ENCODE measurements at regions not wholly inside any gene's neighbourhood (a gene's known extent, or its start where the extent isn't known, plus 50 kb on each side); places are given as distances from the start of the nearest gene placed in this dataset.

DNA sequence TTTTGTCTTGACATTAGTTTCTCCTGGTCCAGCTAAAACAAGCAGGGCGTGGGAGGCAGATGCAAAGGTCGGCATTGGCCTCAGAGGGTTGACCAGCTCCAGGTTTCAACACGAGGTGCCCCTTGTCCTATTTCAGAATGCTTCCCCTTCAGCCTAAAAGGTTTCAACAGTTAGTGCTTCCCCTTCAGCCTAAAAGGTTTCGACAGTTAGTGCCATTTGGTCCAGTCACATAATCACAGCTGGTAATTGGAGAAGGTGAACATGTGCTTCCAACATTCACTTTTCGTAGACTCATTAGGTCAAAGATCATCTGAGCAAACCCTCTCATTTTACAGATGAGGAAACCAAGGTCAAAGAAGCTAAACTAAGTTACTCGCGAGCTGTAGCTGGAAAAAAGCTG is 270.3 kb upstream of the MAP3K1 start:
- no peak for DNase-seq (ENCODE audit: low spot score)

DNA sequence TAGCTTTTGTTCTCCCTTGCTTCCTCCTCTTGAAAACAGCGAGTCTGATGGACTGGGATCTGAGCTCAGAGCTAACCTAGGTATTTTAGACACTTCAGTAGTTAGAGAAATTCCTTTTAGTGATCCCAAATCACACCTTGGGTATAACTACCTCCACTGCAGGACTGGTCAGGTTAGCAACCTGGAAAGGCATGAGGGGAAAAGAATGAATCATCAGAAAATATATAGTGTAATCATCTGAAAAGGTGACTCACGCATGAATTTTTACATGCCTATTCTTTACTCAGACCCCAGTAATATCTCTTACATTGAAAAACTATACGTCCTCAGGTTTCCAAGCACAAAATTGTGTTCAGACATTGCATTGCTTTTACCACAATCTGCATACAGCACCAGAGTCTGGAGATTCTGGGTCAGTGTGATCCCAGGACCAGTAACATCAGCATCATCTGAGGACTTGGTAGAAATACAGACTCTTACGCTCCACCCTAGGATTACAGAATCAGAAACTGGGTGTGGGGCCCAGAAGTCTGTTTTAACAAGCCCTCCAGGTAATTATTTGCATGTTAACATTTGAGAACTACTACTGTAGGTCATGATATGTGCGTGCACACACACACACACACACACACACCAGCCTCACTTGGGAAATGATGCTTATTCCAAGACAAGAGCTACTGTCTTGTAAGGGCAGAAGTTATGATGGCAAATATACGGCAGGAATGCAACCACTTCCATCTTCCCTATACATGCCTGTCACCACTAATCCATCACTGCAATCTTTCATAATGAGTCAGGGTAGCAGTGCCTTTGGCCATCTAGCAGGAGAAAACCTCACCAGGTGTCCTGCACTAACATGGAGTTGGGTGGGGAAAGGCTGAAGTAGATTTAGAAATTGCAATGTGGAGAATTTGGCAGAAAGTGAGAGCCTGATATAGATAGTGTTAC is 271.6 kb upstream of the MAP3K1 start:
- no peak for DNase-seq (ENCODE audit: low spot score)

DNA sequence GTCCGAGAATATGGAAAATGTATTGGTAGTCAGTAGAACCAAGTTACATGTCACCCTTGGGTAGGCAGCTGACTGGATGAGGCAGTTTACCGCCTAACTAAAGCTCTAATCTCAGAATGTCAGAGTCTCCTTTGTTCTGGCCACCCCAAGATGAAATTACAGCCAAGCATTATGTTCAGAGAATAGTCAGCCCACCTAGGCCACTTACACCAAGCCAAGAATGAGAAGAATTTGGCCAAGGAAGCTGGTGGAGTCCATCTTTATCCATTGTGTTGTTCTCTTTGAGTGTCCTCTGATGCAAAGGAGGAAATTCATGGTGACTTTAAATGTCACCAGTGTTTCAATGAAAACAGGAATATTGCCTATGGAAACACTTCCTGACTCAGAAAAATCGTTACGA is 275.1 kb upstream of the MAP3K1 start:
- no peak for DNase-seq (ENCODE audit: low spot score)

DNA sequence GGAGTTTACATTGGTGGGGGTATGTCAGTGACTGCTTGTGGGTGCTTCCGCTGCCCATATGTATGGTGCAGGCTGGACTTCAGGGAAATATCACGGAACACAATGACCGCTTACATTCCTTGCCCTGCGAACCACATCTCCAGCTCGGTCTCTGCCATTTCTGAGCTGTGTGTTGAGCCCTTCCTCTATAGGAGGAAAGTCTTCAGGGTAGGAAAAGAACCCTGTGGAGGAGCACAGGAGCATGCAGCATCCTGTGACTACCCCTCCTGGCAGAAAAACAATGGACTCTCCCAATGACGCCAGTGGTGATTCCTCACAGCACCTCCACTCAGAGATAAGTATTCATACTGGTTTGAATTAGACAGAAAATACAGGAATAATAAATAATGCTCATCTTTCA is 276.8 kb upstream of the MAP3K1 start:
- DNase-seq (ENCODE audit: low spot score) = no peak

DNA sequence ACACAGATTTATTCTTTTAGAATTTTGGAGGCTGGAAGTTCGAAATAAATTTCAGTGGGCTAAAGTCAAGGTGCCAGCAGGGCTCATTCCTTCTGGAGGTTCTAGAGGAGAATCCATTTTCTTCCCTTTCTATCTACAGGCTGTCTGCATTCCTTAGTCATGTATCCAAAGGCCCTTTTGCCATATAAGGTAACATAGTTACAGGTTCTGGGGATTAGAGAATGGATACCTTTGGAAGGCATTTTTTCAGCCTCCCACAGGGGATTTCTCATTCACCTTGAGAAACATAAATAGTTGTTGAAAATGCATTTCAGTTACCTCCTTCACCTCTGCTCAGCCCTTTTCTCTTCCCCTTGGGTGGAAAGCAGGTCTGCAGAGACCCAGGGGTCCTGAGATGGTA is 280.0 kb upstream of the MAP3K1 start:
- DNase-seq (ENCODE audit: low spot score) = no peak

DNA sequence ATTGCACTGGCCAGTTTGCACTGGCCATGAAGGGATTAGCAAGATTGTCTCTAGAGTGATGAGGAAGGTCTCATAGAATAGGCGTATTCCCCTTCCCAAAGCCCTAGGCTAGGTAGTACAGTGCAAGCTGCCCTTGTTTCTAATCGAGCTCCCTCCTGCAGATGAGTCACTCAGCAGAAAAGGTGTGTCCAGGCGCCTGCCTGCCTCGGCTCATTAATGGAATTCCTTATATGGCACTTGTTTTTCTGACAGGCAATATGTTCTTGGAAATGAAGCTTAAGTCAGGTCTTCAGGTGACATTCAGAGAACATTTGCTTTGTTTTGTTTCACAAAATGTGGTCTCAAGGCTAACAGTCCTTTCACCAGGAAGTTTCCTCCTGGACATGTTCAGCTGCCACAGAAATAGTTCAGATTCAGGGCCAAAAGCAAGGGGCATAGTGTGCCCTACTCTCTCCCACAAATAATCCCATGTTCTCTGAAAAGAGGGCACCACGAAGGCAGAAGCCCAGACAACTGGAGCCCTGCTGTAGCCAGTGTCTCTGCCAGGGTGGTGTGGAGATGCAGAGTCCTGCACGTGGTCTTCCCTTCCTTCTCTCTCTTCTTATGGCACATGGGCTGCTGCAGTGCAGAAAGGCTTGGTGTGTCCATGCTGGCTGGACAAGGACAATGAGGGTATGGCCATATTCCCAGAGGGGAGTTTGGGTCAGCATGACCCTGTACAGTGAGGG is 281.1 kb upstream of the MAP3K1 start:
- no peak for DNase-seq (ENCODE audit: low spot score)

DNA sequence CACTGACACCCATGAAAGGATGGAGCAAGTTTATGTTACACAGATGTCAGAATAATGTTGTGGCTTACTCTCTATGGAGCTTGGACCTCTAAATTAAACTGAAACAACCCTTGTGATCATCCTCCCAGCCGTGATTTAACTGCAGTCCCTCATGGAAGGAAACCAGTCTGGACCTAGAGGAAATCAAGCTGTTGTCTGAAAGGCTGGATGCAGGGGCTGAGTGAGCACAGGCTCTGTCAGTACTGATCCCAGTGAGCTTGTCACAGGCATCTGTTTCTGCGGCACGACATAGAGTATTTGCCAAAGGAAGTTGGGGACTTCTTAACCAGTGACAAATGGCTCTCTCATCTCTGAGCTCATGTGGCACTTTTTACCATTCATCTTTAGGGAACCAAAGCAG is 282.9 kb upstream of the MAP3K1 start:
- DNase-seq (ENCODE audit: low spot score) = no peak

DNA sequence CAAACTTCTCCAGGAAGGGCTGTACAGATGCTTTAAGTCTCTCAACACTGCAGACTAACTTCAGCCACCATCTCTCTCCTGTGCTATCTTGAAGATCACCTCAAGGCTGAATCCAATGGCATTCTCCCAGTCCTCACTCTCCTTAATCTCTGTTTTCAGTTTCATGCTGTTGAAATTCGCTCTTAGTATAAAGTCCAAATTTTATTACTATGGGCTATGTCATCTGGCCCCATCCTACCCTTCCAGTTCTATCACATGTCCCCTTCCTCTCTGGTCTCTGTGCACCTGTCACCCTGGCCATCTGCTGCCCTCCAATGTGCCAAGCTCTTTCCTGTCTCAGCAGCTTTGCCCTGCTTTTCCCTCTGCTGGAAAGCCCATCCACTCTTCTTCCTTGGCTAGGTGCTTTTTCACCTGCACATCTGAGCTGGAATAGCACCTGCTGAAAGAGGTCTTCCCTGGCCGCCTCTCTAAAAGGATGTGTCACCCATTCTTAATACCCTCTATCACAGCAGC is 284.7 kb upstream of the MAP3K1 start:
- no peak for DNase-seq (ENCODE audit: low spot score)

DNA sequence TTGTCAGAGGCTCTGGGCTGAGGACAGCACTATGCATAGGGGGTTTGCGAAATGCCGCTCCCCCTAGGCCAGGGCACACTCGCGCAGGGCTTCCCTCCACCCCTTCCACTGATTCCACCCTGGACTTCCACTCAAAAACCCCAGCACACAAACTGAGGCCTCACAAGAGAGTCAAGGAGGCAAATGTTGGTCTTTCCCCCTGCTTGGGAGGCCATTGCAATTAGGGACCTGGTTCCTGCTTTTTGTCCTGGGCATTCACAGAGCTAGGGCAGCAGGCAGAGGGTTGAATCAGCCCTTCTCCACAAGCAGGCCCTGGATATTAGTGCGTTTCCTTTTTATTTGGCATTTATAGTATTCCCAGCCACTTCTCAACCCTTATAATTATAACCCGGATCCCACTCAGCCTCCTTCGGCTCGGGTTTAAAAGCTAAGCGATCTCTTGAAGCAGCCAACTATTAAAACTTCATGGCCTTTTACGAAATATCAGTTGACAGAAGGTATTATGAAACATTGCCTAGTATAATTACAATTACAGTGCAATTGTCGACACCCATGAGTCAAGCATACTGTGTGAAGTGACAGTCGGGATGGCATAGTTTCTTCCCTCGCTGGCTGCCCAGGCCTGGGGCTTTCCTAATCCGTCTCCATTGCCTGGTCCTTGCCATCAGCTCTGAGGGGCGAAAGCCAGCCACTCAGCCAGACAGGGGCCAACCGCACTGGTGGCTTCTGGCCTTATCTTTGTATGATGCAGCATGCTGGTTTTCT is 285.5 kb upstream of the MAP3K1 start:
- no peak for DNase-seq (ENCODE audit: low spot score)

DNA sequence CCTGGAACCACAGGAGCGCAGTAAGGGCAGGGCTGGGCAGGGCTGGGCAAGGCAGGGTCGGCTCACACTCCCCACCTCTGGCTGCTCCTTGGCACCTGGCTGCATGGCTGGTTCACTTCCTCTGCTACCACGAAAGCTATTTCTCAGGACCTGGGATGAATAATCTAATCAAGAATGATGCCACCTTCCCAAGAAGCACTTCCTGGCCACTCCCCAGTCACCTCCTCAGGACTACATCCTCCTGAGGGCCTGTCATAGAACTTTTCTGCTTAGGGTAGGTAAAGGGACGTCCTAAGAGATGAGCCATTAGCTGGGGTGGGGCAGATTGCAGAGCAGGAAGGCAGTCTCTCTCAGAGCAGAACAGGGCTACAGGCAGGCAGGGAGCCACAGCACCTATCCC is 288.2 kb upstream of the MAP3K1 start:
- DNase-seq (ENCODE audit: low spot score) = no peak

DNA sequence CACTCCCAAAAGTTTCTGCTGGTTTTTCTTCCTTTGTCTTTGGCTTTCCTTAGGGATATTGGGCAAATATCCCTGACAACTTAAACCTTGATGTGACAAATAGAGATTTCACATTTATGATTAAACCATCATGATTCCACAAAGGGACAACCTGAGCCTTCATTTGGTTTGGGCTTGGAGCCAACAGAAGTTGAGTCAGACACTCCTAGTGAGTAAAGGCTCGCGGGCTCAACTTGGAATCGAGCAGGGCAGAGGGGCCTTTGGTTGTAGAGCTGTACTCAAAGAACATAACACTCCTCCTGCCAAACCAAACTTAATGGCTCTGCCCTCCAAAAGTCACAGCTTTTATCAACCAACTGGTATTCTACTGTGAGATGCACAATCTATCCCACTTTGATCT is 290.2 kb upstream of the MAP3K1 start:
- DNase-seq (ENCODE audit: low spot score) = no peak

DNA sequence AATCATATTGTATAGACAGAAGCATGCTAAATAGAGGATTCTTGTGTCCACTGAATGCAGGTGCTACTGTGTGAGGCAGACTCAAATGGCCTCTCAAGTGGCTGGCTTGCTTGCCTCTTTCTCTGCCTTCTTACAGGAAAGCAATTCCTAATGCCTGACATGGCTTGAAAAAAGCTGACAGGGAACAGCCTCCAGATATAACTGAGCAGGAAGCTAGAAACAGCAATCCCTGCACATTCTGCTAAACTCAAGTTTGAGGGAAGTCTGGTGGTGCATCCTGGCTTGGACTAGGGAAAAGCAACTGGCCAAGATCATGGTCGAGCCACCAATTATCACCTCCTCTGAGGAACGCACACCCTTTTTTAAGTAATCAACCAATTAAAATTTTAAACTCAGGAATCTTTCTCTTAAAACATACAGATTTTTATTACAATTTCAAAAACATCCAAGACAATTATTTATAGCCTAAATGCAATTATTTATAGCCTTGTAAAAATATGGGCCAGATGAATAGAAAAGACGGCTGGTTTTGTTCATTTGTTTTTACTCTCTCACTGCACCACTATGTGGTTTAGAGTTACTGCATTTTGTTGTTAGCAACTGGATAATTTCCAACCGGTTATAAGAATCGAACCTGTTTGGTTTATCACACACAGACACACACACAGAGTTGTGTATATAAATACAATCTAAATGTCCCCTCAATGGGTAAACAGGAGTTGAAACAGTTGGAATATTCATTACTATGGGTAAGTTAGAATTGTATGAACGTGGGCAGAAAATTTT is 290.9 kb upstream of the ANKRD55 start:
- no peak for DNase-seq (ENCODE audit: low spot score)

DNA sequence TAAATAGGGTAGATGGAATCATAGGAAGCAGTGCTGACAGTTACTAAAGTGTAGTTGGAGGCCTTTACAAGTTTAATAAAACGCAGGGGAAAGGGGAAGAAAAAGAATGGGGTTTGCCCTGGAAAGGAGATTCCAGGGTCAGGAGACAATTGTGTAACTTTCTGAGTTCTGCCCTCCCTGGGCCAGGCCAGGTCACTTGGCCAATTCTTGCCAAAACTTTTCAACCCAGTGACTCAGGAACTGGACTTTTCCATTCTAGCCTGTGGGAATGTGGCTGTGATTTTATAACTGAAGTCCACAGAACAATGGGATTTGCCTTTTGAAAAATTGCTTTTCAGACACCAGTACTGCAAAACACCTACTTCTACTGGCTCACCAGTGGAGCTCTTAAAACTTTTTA is 289.8 kb upstream of the ANKRD55 start:
- DNase-seq (ENCODE audit: low spot score) = no peak

DNA sequence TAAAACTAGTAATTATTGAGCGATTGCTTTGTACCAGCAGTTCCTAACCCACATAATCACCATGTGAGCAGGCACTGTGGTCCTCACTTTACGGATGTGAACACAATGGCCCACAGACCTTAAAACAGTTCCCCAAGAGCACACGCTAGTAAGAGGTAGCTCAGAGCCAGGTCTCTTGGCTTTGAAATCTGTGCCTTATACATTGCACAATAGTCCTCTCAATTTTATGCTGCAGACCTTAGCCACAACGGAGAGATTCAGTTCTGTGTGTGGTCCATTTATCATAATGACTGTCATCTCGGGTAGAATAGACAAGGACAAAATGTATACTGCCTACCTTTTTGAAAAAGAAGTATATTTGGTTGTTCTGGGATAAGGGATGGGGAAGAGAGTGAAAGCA is 289.0 kb upstream of the ANKRD55 start:
- DNase-seq (ENCODE audit: low spot score) = no peak

DNA sequence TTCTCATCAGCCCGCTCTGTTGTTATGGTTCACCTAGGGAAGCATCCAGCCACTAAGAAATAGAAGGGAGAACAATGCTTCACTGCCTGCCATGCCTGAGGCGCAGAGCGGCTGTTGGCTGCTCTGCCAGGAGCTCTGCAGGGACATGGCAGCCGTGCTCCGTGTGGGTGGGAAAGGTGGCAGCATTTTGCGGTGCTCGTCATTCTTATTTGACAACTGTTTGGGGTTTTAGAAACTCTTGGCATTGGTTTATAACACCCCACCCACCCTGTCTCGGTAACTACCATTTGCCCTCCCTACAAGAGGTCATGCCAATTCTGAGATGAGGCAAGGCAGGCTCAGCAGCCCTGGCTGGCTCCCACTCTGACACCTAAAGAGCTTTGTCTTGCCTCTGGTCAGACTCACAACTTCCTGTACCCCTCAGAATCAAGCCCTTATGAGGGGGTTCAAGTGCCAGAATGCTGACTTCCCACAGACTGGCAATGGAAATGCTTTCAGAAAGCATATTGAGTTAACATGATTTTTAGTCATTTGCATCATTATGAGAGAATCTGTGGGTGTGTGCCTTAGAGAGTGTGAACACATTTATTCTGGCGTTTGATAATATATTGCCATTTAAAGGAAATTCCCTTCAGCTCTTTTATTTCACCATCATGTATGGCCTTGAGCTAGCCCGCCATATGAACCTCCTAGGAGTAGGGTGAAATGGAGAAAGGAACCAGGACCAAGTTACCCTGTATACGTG is 288.0 kb upstream of the ANKRD55 start:
- no peak for DNase-seq (ENCODE audit: low spot score)

DNA sequence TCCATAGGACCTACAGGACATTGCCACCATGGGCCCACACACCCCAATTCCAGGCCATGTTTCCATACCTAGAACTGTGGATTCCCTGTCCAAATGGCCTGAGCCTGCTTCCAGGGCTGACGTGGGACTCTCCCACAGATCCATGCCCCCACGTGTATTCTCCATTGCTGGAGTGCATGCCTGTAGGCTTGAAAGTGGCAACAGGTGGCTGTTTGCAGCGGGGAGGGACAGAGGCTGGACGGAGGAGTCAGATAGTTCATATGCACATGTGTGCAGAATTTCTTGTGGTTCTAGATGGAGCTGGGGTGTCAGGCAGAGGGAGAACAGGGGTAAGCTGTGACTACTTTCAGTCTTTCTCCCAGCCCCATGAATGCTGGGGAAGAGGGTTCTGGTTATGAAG is 285.7 kb upstream of the ANKRD55 start:
- DNase-seq (ENCODE audit: low spot score) = no peak

DNA sequence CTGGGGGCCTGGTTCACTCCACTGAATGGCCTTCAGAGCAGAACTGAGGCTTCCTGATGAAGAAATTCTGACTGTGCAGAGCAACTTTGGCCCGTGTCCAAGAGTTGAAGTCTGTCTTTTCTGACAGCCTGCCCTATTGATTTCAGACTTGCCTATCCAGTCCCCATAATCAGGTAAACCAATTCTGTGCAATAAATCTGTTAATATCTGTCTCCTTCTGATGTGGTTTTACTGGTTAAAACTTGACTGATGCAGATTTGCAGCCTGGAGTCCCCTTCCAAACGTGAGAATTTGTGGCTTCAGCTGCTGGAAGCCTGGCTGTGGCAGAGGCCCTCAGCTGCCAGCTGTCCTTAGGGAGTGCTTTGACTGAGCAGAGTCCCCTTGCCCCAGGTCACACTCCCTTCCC is 283.9 kb upstream of the ANKRD55 start:
- DNase-seq (ENCODE audit: low spot score) = peak; percentile 22

DNA sequence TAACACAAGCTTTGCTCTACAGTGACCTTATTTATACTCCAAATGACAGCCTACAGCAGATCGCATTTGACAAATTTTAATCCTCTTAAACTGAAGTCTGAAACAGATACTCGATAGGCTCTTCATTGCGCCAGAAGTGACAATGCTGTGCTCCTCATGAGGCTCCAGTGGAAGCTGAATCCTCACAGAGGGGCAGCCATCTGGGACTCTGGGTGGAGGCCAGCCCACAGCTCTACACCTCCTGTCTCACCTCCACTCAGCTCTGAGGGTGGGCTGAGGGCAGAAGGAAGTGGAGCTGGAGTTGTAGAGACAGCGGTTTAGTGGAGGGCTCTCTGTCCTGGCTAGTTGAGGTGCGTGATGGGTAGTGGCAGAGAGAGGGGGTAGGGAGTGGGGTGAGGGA is 283.3 kb upstream of the ANKRD55 start:
- no peak for DNase-seq (ENCODE audit: low spot score)

DNA sequence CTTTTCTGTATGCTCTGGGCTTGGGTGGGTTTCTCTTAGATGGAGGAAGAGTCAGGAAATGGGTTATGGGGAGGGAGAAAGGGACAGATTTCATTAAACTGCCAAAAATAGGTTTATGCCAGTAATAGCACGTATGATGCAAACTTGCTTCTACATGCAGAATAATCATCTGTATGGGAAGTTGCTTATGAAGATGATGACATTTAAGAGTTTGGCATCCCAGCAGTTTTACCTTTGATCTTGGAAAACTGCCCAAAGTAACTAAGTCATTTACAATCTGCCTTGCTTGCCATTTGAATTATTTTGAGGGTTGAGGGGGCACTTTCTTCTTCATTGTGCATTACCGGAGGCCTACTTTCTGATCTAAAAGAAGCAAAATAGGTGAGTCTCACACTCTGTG is 282.9 kb upstream of the ANKRD55 start:
- no peak for DNase-seq (ENCODE audit: low spot score)

DNA sequence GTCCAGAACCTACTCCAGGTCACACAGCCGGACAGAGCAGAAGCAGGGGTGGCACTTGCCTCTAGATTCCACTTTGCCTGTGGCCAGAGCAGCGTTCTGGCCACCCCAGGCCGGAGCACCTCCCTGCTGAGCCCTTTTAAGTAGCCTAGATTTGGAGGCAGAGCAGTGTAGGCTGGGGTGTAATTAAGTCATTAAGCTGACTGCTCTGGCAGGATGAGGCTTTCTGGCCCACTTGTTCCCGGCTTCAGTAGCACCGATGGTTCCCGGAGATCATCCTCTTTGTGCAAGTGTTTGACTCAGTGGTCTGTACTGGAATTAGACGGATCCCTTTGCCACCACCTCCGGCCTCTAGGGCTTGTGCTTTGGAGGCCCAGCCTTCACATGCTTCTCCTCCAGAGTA is 281.9 kb upstream of the ANKRD55 start:
- no peak for DNase-seq (ENCODE audit: low spot score)

DNA sequence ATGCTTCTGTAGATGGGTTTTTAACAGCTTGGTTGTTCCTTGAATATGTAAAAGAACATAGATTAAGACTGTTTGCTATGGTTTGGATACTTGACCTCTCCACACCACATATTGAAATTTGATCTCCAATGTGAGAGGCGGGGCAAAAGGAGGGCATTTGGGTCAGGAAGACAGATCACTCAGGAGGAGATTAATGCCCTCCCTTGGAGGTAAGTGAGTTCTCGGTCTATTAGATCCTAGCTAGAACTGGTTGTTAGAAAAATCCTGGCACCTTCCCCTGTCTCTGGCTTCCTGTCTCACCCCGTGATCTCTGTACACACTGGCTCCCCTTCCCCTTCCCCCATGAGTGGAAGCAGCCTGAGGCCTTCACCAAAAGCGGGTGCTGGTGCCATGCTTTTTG is 281.1 kb upstream of the ANKRD55 start:
- no peak for DNase-seq (ENCODE audit: low spot score)
